GM12872 (cell line): ENCODE measurements at regions not wholly inside any gene's neighbourhood (a gene's known extent, or its start where the extent isn't known, plus 50 kb on each side); places are given as distances from the start of the nearest gene placed in this dataset.

ENCODE experiments used
- CTCF ChIP-seq: IDR thresholded peaks from 3 replicates; pipeline ENCODE4 v1.5.1; 2011; ENCODE audit warnings: low read depth, mild to moderate bottlenecking, low read length, moderate library complexity; ENCODE audit not compliant: insufficient read depth

GRCh38 chr18:71336576-71337210 is 1047.8 kb downstream of the SOCS6 start:
- TF ChIP-seq CTCF, result no peak

GRCh38 chr18:71329563-71329962 is 1040.7 kb downstream of the SOCS6 start:
- no peak for TF ChIP-seq CTCF

- TF ChIP-seq CTCF, result no peak
These were observed 1040.3 kb downstream of the SOCS6 start for GRCh38 chr18:71329114-71329513.

- TF ChIP-seq CTCF, result no peak
These were observed 1039.0 kb downstream of the SOCS6 start for GRCh38 chr18:71327850-71328249.

GRCh38 chr18:71327441-71327840 is 1038.6 kb downstream of the SOCS6 start:
- TF ChIP-seq CTCF, result no peak

DNA sequence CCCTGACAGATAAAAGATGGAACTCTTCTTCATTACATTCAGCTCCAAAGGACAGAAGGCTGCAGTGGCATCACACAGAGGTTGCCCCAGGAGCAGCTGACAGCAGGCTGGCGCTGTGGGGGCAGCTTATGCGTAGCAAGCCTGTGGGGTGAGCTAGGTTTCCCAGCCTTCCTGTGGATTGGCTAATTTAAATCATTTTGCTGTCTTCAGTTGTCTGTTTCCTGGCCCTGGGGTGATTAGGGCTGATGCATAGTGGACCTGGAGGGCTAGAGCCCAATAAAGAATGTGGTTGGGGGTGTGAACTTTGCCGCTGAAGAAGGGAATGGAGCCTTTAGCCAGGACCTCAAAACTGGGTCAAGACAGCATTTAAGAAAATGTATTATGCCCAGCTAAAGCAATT is 1038.0 kb downstream of the SOCS6 start:
- TF ChIP-seq CTCF, result no peak

DNA sequence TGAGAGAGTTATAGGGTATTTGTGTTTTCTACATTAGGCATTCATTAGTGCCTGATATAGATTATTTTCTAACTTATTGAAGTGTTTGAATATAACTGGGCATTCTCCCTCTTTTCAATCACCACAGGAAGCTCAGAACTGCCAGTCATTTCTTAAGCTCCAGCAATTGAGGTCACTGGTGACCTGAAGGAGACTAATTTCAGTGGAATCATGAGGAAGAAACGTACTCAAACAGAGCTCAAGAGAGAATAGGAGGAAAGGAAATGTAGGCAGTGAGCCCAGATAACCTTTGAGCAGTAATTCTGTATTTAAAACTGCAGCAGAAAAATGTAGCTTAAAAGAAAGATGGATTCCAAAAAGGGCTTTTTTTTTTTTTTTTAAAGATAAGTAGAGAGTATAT is 1035.5 kb downstream of the SOCS6 start:
- TF ChIP-seq CTCF, result no peak

- no peak for TF ChIP-seq CTCF
These were observed 1033.4 kb downstream of the SOCS6 start for GRCh38 chr18:71322201-71322600.
